ENCODE measurements at regions not wholly inside any gene's neighbourhood (a gene's known extent, or its start where the extent isn't known, plus 50 kb on each side); places are given as distances from the start of the nearest gene placed in this dataset.

- no peak for TF ChIP-seq CTCF (IDR thresholded peaks at IDR 0.05)
- no peak for TF ChIP-seq ZFX (IDR thresholded peaks at IDR 0.05; ENCODE audit: borderline replicate concordance)
These were observed 70.6 kb upstream of the WDR75 start for GRCh38 chr2:189370719-189371118.

All from 22Rv1 (cell line).